ENCODE measurements at regions not wholly inside any gene's neighbourhood (a gene's known extent, or its start where the extent isn't known, plus 50 kb on each side); places are given as distances from the start of the nearest gene placed in this dataset.

DNA sequence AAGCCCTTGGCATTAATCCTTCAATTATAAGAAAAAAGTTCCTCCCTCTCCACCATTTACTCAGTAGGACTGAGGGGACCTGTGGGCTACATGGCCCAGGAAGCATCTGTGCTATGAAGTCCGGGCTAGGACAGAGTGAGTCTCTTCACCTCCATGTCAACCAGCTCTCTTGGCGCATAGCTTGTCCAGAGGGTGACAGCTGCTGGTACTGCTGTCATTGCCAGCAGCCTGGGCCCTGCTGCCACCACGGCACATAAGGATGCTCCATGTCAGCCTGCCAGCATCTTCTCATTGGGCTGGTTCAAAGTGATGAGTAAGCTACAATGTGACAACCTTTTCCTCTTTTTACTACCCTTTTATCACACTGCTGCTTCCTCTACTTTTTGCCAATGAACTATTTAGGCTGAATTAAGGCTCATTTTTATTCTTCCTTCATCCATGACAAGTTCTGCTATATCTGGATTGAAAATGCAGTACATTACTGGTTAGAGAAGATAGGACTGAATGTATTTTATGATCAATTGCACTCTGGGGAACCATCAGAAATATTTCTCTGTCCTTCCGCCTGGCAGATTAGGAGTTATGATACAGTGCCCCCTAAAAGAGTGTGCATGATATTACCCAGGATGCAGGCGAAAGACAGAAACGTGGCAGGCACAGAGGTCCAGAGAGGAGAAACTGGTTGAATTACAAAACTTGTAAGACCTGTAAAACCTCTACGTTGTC, 258.9 kb upstream of the TNP1 start:
- no peaks in the 10 kb centered on the region for H3K4me1 ChIP-seq
- 64 to 70% methylated on average over 7 of the region's 7 CpGs for WGBS, 2 donors

DNA sequence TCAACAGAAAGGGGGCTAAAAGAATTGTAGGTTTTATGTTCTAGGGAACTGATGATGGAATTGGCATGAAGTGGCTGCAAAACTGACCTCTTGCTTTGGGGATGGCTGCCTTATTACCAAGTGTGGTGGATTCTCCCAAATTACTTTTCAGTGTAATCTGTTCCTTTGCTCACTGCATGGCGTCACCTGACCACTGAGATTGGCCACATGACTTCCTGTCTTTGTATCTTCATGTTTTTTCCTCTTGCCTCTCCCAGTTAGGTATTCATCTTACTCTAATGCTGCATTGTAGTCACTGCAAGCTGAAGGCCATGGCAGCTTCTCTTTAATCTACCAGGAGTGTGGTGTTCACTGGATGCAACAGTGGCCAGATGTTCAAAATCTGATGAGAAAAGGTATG, 257.7 kb upstream of the TNP1 start:
- intact Hi-C loops (cut with DNase I) = no loop called here
- no peak overlapping the region for H3K27ac ChIP-seq
- WGBS, 2 donors = 78 to 84% methylated on average over 1 of the region's 1 CpG
- no peak overlapping the region for H3K4me3 ChIP-seq
- DNase-seq (no peak), ATAC-seq (no peak)
- H3K9me3 ChIP-seq = no peaks in the 10 kb centered on the region
- H3K4me1 ChIP-seq = no peaks in the 10 kb centered on the region
- H3K36me3 ChIP-seq (replicated peaks in 1 of 2; ENCODE audit: insufficient read depth in 1 of 2, low read depth in 2 of 2) = no peaks in the 10 kb centered on the region
- no peak for TF ChIP-seq CTCF (IDR thresholded peaks at IDR 0.05)
- no peak for TF ChIP-seq POLR2A (IDR thresholded peaks at IDR 0.05)
- no peaks in the 10 kb centered on the region for H3K27me3 ChIP-seq

More for the DNA sequence above, 258.9 kb upstream of the TNP1 start:
- Histone ChIP-seq H3K9me3 (no peaks in the 10 kb centered on the region), H3K36me3 (replicated peaks in 1 of 2; ENCODE audit: insufficient read depth in 1 of 2, low read depth in 2 of 2) (no peaks in the 10 kb centered on the region), H3K4me3 (no peak overlapping the region), H3K27me3 (no peaks in the 10 kb centered on the region), H3K27ac (no peak overlapping the region)
- ATAC-seq (no peak), DNase-seq (no peak)
- TF ChIP-seq POLR2A (IDR thresholded peaks at IDR 0.05) (no peak), CTCF (IDR thresholded peaks at IDR 0.05) (no peak)
- intact Hi-C loops (cut with DNase I) = no loop called here

DNA sequence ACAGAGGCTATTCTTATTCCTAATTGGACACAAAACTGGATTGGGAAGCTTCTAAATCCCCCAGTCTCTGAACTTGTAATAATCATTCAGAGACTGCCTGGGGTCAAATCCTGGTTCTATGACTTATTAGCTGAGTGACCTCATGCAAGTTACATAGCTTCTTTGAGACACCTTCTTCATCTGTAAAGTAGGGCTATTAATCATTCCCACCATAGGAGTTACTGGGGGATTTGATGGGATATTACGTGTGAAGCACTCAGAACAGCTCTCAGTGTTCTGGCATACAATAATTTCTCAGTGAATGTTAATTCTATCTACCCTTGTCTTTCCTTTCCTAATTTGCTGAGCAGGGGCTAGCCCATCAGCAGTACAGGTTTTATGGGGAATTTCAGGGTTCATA, 256.7 kb upstream of the TNP1 start:
- DNase-seq (no peak), ATAC-seq (no peak)
- TF ChIP-seq CTCF (IDR thresholded peaks at IDR 0.05) (no peak), POLR2A (IDR thresholded peaks at IDR 0.05) (no peak)
- Histone ChIP-seq H3K36me3 (replicated peaks in 1 of 2; ENCODE audit: insufficient read depth in 1 of 2, low read depth in 2 of 2) (no peaks in the 10 kb centered on the region), H3K4me1 (no peaks in the 10 kb centered on the region), H3K9me3 (no peaks in the 10 kb centered on the region), H3K27ac (no peak overlapping the region), H3K4me3 (no peak overlapping the region), H3K27me3 (no peaks in the 10 kb centered on the region)
- 50 to 55% methylated on average over 1 of the region's 1 CpG for WGBS, 2 donors
- intact Hi-C loops (cut with DNase I) = no loop called here

GRCh38 chr2:217114117-217114516, 254.3 kb upstream of the TNP1 start:
- Histone ChIP-seq H3K4me1 (no peaks in the 10 kb centered on the region), H3K27me3 (no peaks in the 10 kb centered on the region), H3K36me3 (replicated peaks in 1 of 2; ENCODE audit: insufficient read depth in 1 of 2, low read depth in 2 of 2) (no peaks in the 10 kb centered on the region), H3K9me3 (no peaks in the 10 kb centered on the region), H3K27ac (no peak overlapping the region), H3K4me3 (no peak overlapping the region)
- no peak for DNase-seq
- TF ChIP-seq POLR2A (IDR thresholded peaks at IDR 0.05) (no peak), CTCF (IDR thresholded peaks at IDR 0.05) (no peak)
- ATAC-seq = no peak
- WGBS, 2 donors = 74 to 84% methylated on average over 6 of the region's 6 CpGs
- intact Hi-C loops (cut with DNase I) = no loop called here

DNA sequence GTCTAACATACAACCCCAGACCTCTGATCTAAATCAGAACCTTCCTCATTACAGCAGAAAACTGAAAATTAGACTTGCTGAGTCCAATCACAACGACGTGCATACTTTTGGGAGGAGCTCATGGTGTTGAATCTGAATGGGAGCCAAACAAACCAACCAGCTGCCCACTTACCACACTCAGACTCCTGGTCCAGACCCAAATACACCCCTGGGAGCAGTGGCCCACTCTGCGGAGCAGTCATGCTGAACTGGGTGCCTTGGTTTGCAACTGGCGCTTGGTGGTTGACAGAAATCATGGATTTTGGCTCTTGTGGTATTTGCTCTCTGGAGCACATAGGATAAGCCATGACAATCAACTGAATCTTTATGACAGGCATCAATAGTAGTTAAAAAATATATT, 253.6 kb upstream of the TNP1 start:
- intact Hi-C loops (cut with DNase I) = no loop called here
- Histone ChIP-seq H3K9me3 (no peaks in the 10 kb centered on the region), H3K4me3 (no peak overlapping the region), H3K27ac (no peak overlapping the region), H3K36me3 (replicated peaks in 1 of 2; ENCODE audit: insufficient read depth in 1 of 2, low read depth in 2 of 2) (no peaks in the 10 kb centered on the region), H3K27me3 (no peaks in the 10 kb centered on the region), H3K4me1 (no peaks in the 10 kb centered on the region)
- ATAC-seq = no peak
- 81 to 89% methylated on average over 4 of the region's 4 CpGs for WGBS, 2 donors
- no peak for TF ChIP-seq POLR2A (IDR thresholded peaks at IDR 0.05)
- DNase-seq = no peak

All from body of pancreas (tissue), 4 donors.